ENCODE measurements at regions not wholly inside any gene's neighbourhood (a gene's known extent, or its start where the extent isn't known, plus 50 kb on each side); places are given as distances from the start of the nearest gene placed in this dataset.

GRCh38 chr11:8765294-8765693, 82.7 kb downstream of the RPL27A start:
- H3K4me1 ChIP-seq, result peaks cover 16 to 31% of the 10 kb centered on the region in 2 donors
- no peaks in the 10 kb centered on the region for H3K27me3 ChIP-seq
- peak overlapping the region; percentile 80 to 82 for H3K27ac ChIP-seq
- no peak overlapping the region for H3K4me3 ChIP-seq
- no peaks in the 10 kb centered on the region for H3K9me3 ChIP-seq
- TF ChIP-seq CTCF (IDR thresholded peaks at IDR 0.05) (no peak), POLR2A (IDR thresholded peaks at IDR 0.05) (no peak)
- no peaks in the 10 kb centered on the region for H3K36me3 ChIP-seq
- intact Hi-C loops (cut with DNase I; ENCODE audit: low total_unique reads), result no loop called here
- peak in 1 of 2 donors; percentile 5 for DNase-seq

GRCh38 chr11:8766043-8766987, 83.7 kb downstream of the RPL27A start:
- peak overlapping the region; percentile 80 to 82 for H3K27ac ChIP-seq
- peaks cover 20 to 27% of the 10 kb centered on the region in 2 donors for H3K4me1 ChIP-seq
- peak in 1 of 2 donors; percentile 14 for DNase-seq
- H3K9me3 ChIP-seq, result no peaks in the 10 kb centered on the region
- TF ChIP-seq POLR2A (IDR thresholded peaks at IDR 0.05), result no peak
- intact Hi-C loops (cut with DNase I; ENCODE audit: low total_unique reads), result no loop called here
- no peaks in the 10 kb centered on the region for H3K36me3 ChIP-seq
- H3K4me3 ChIP-seq, result no peak overlapping the region
- H3K27me3 ChIP-seq, result no peaks in the 10 kb centered on the region

GRCh38 chr11:8766988-8767374, 84.4 kb downstream of the RPL27A start:
- Histone ChIP-seq H3K27me3 (no peaks in the 10 kb centered on the region), H3K4me3 (no peak overlapping the region), H3K4me1 (peaks cover 17 to 21% of the 10 kb centered on the region in 2 donors), H3K9me3 (no peaks in the 10 kb centered on the region), H3K36me3 (no peaks in the 10 kb centered on the region), H3K27ac (peak overlapping the region; percentile 80 to 82)
- TF ChIP-seq POLR2A (IDR thresholded peaks at IDR 0.05) (no peak), CTCF (IDR thresholded peaks at IDR 0.05) (no peak)
- DNase-seq, result no peak
- intact Hi-C loops (cut with DNase I; ENCODE audit: low total_unique reads), result no loop called here

GRCh38 chr11:8767466-8768142, 85.0 kb downstream of the RPL27A start:
- Histone ChIP-seq H3K4me3 (no peak overlapping the region), H3K36me3 (no peaks in the 10 kb centered on the region), H3K27me3 (no peaks in the 10 kb centered on the region), H3K9me3 (no peaks in the 10 kb centered on the region), H3K4me1 (peaks cover 17% of the 10 kb centered on the region in 2 donors), H3K27ac (peak overlapping the region; percentile 80 to 82)
- no peak for DNase-seq
- intact Hi-C loops (cut with DNase I; ENCODE audit: low total_unique reads), result no loop called here
- TF ChIP-seq CTCF (IDR thresholded peaks at IDR 0.05) (no peak), POLR2A (IDR thresholded peaks at IDR 0.05) (no peak)

- peak in 1 of 2 donors; percentile 30 for DNase-seq
- H3K27ac ChIP-seq, result peak overlapping the region; percentile 80 to 82
- intact Hi-C loops (cut with DNase I; ENCODE audit: low total_unique reads), result no loop called here
These were observed 86.2 kb downstream of the RPL27A start for GRCh38 chr11:8768625-8769333.

More at GRCh38 chr11:8768625-8769333, 86.2 kb downstream of the RPL27A start:
- peak; percentile 9 to 16 (median 12) for TF ChIP-seq CTCF (IDR thresholded peaks at IDR 0.05)
- TF ChIP-seq POLR2A (IDR thresholded peaks at IDR 0.05), result no peak
- Histone ChIP-seq H3K4me3 (no peak overlapping the region), H3K4me1 (peaks cover 18 to 28% of the 10 kb centered on the region in 2 donors), H3K36me3 (no peaks in the 10 kb centered on the region), H3K27me3 (no peaks in the 10 kb centered on the region), H3K9me3 (no peaks in the 10 kb centered on the region)
